ENCODE measurements at regions not wholly inside any gene's neighbourhood (a gene's known extent, or its start where the extent isn't known, plus 50 kb on each side); places are given as distances from the start of the nearest gene placed in this dataset.

- Histone ChIP-seq H4K8ac (replicated peaks; ENCODE audit: insufficient read length, low read depth, low read length) (no peak overlapping the region), H2AK5ac (ENCODE audit: insufficient read length, low read length) (no peak overlapping the region), H3K9me3 (ENCODE audit: control insufficient read depth, low read depth, low read length) (no peaks in the 10 kb centered on the region), H3K14ac (ENCODE audit: insufficient read depth, low read length) (no peak overlapping the region), H3K9ac (ENCODE audit: extremely low read depth, insufficient read length, low read length) (no peak overlapping the region), H2BK20ac (ENCODE audit: low read depth, low read length, poor library complexity, severe bottlenecking) (no peak overlapping the region), H2AFZ (ENCODE audit: low read length) (no peak overlapping the region), H3K23ac (ENCODE audit: insufficient read length, low read depth, low read length) (no peak overlapping the region), H3T11ph (ENCODE audit: low read length) (no peak overlapping the region), H4K91ac (ENCODE audit: insufficient read length, low read depth, low read length) (no peak overlapping the region), H2BK120ac (ENCODE audit: low read depth, low read length, poor library complexity, severe bottlenecking) (no peak overlapping the region), H3K4ac (ENCODE audit: low read depth, low read length) (no peak overlapping the region), H4K20me1 (ENCODE audit: control insufficient read depth, insufficient read depth, insufficient read length) (no peaks in the 10 kb centered on the region), H3K56ac (ENCODE audit: insufficient read length, low read depth, low read length) (no peak overlapping the region), H3K4me1 (ENCODE audit: insufficient read depth, low read length) (no peaks in the 10 kb centered on the region), H3K79me1 (ENCODE audit: insufficient read depth, low read depth, low read length, poor library complexity, severe bottlenecking) (no peaks in the 10 kb centered on the region), H3K23me2 (ENCODE audit: insufficient read length, low read depth, low read length, poor library complexity, severe bottlenecking) (no peaks in the 10 kb centered on the region), H4K5ac (ENCODE audit: insufficient read length, low read depth, low read length) (no peak overlapping the region), H2BK12ac (ENCODE audit: insufficient read length, low read depth, low read length) (no peak overlapping the region), H3K27ac (ENCODE audit: insufficient read length, low read depth, low read length) (no peak overlapping the region), H3K18ac (ENCODE audit: insufficient read length, low read depth, low read length) (no peak overlapping the region), H3K27me3 (ENCODE audit: insufficient read depth, low read length) (no peaks in the 10 kb centered on the region; the same call in 1 of the 2 replicates), H3K79me2 (ENCODE audit: insufficient read depth, low read length) (no peaks in the 10 kb centered on the region), H2BK15ac (ENCODE audit: low read depth, low read length) (no peak overlapping the region), H2BK5ac (ENCODE audit: insufficient read length, low read length) (no peak overlapping the region), H3K4me2 (ENCODE audit: insufficient read depth, insufficient read length, low read length) (no peak overlapping the region)
- peaks cover 0 to 12% of the 10 kb centered on the region in 2 experiments; a peak in 2 of 5 replicates for H3K9me3 Mint-ChIP-seq
- H3K27ac Mint-ChIP-seq = peak overlapping the region in 1 of 3 experiments; percentile 17; a peak in 4 of 7 replicates
- H3K4me1 Mint-ChIP-seq = peaks cover 14% of the 10 kb centered on the region in 2 experiments
- H3K27me3 Mint-ChIP-seq (ENCODE audit: low read depth) = no peaks in the 10 kb centered on the region
- DNase-seq = no peak
- H3K36me3 Mint-ChIP-seq (ENCODE audit: insufficient read depth in 1 of 3, low read depth in 3 of 3) = peaks cover 3 to 22% (median 6%) of the 10 kb centered on the region in 3 experiments; a peak in 4 of 7 replicates
- TF ChIP-seq CTCF (conservative IDR thresholded peaks at IDR 0.05) = no peak
- WGBS (ENCODE audit: extremely low coverage, insufficient read length, low lambda C conversion rate) = no CpG with 5 or more reads among the region's 4 CpGs
- no peak overlapping the region for H3K4me3 Mint-ChIP-seq
Observed at GRCh38 chr2:57979158-57979557, 67.4 kb upstream of the VRK2 start.

Data from H9 (cell line).